ENCODE measurements at regions not wholly inside any gene's neighbourhood (a gene's known extent, or its start where the extent isn't known, plus 50 kb on each side); places are given as distances from the start of the nearest gene placed in this dataset.

- Histone ChIP-seq H3K4me2 (replicated peaks; ENCODE audit: extremely low read depth, low read length, poor library complexity, severe bottlenecking) (no peak overlapping the region), H3K4me3 (replicated peaks in 1 of 3; ENCODE audit: low read depth in 2 of 3, low read length in 3 of 3) (no peak overlapping the region), H3K9ac (ENCODE audit: insufficient read depth, low read length, poor library complexity, severe bottlenecking) (no peak overlapping the region), H3K27ac (ENCODE audit: low read depth in 1 of 2, low read length in 2 of 2) (no peak overlapping the region), H3K79me2 (ENCODE audit: insufficient read depth, low read length) (no peaks in the 10 kb centered on the region), H3K36me3 (replicated peaks in 1 of 2; ENCODE audit: control insufficient read depth in 1 of 2, insufficient read depth in 2 of 2, low read length in 2 of 2) (no peaks in the 10 kb centered on the region), H4K20me1 (ENCODE audit: insufficient read depth, low read length) (no peaks in the 10 kb centered on the region), H3K27me3 (ENCODE audit: control insufficient read depth in 2 of 2, insufficient read depth in 2 of 2, low read length in 2 of 2) (no peaks in the 10 kb centered on the region), H3K4me1 (ENCODE audit: control insufficient read depth in 1 of 2, insufficient read depth in 2 of 2, low read length in 2 of 2) (no peaks in the 10 kb centered on the region), H2AFZ (ENCODE audit: insufficient read depth, low read depth, low read length, poor library complexity, severe bottlenecking) (no peak overlapping the region), H3K9me3 (replicated peaks in 1 of 2; ENCODE audit: control insufficient read depth in 1 of 2, insufficient read depth in 1 of 2, low read length in 2 of 2) (no peaks in the 10 kb centered on the region)
- no peak overlapping the region for H3K27ac Mint-ChIP-seq
- intact Hi-C loops (cut with micrococcal nuclease): no loop called here
- TF ChIP-seq CTCF (IDR thresholded peaks at IDR 0.05): no peak
- H3K4me1 Mint-ChIP-seq: no peaks in the 10 kb centered on the region
- WGBS (ENCODE audit: insufficient coverage): 86% methylated on average over 1 of the region's 4 CpGs
- no peak overlapping the region for H3K4me3 Mint-ChIP-seq
- DNase-seq: no peak
- H3K9me3 Mint-ChIP-seq: peaks cover 0 to 8% (median 0%) of the 10 kb centered on the region in 7 donors
- H3K27me3 Mint-ChIP-seq (ENCODE audit: low read depth in 3 of 3): peaks cover 0 to 2% (median 0%) of the 10 kb centered on the region in 3 donors
- no peaks in the 10 kb centered on the region for H3K36me3 Mint-ChIP-seq
These were observed 107.5 kb upstream of the ARHGEF26 start for GRCh38 chr3:154013736-154014135.

GRCh38 chr3:154015307-154015706 is 105.9 kb upstream of the ARHGEF26 start:
- WGBS (ENCODE audit: insufficient coverage): no CpG with 5 or more reads among the region's 4 CpGs

More at GRCh38 chr3:154015307-154015706, 105.9 kb upstream of the ARHGEF26 start:
- H3K4me3 Mint-ChIP-seq: no peak overlapping the region
- Histone ChIP-seq H3K4me2 (replicated peaks; ENCODE audit: extremely low read depth, low read length, poor library complexity, severe bottlenecking) (no peak overlapping the region), H3K4me3 (replicated peaks in 1 of 3; ENCODE audit: low read depth in 2 of 3, low read length in 3 of 3) (no peak overlapping the region), H3K27me3 (ENCODE audit: control insufficient read depth in 2 of 2, insufficient read depth in 2 of 2, low read length in 2 of 2) (no peaks in the 10 kb centered on the region), H3K9me3 (replicated peaks in 1 of 2; ENCODE audit: control insufficient read depth in 1 of 2, insufficient read depth in 1 of 2, low read length in 2 of 2) (no peaks in the 10 kb centered on the region), H3K27ac (ENCODE audit: low read depth in 1 of 2, low read length in 2 of 2) (no peak overlapping the region), H2AFZ (ENCODE audit: insufficient read depth, low read depth, low read length, poor library complexity, severe bottlenecking) (no peak overlapping the region), H3K9ac (ENCODE audit: insufficient read depth, low read length, poor library complexity, severe bottlenecking) (no peak overlapping the region), H3K36me3 (replicated peaks in 1 of 2; ENCODE audit: control insufficient read depth in 1 of 2, insufficient read depth in 2 of 2, low read length in 2 of 2) (no peaks in the 10 kb centered on the region), H4K20me1 (ENCODE audit: insufficient read depth, low read length) (no peaks in the 10 kb centered on the region), H3K4me1 (ENCODE audit: control insufficient read depth in 1 of 2, insufficient read depth in 2 of 2, low read length in 2 of 2) (no peaks in the 10 kb centered on the region), H3K79me2 (ENCODE audit: insufficient read depth, low read length) (no peaks in the 10 kb centered on the region)
- H3K36me3 Mint-ChIP-seq: no peaks in the 10 kb centered on the region
- no peak overlapping the region for H3K27ac Mint-ChIP-seq
- no peaks in the 10 kb centered on the region for H3K4me1 Mint-ChIP-seq
- intact Hi-C loops (cut with micrococcal nuclease): no loop called here
- H3K9me3 Mint-ChIP-seq: peaks cover 0 to 8% (median 1%) of the 10 kb centered on the region in 7 donors
- peaks cover 0 to 2% (median 0%) of the 10 kb centered on the region in 3 donors for H3K27me3 Mint-ChIP-seq (ENCODE audit: low read depth in 3 of 3)
- no peak for DNase-seq
- no peak for TF ChIP-seq CTCF (IDR thresholded peaks at IDR 0.05)

Measured in CD14-positive monocyte (primary cell).